ENCODE measurements at regions not wholly inside any gene's neighbourhood (a gene's known extent, or its start where the extent isn't known, plus 50 kb on each side); places are given as distances from the start of the nearest gene placed in this dataset.

DNA sequence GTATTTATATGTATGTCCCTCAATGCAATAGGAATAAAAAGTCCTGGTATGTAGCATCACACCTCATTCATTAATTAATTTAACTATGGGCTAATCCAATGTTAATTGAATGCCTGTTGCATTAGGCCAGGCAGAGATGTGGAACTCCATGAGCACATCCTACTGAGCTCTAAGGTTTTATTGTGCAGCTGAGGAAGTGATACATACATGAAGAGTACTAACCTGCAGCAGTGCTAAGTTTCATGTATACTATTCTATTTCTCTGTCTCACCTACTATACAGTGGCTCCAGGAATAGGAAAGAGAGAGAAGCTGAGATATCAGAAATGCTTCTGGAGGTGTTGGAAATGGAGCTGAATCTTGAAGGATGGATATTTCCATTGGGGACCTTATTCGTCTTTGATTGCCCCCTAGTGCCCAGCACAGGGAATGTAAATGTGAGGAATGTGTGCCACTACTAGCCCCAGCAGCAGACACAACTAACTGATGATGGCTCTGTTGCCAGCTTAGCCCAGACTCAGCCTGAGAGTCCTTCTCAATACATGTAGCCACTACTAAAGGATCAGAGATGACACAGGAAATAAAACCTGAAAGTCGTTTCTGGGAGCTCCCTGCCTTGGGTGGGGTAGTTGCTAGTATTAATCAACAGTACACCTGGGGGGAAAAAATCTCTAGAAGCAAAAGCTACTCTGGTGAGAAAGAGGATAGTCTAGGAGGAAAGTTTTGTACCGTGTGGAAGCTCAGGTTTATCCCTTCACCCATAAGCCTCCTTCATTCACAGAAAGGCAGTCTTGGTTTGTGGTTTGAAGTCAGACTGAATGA lies 173.3 kb upstream of the FOXD3 start:
- in situ Hi-C loops (cut with HindIII; ENCODE audit: low sequenced_read_pairs): no loop called here
- TF ChIP-seq, protein P1, sequence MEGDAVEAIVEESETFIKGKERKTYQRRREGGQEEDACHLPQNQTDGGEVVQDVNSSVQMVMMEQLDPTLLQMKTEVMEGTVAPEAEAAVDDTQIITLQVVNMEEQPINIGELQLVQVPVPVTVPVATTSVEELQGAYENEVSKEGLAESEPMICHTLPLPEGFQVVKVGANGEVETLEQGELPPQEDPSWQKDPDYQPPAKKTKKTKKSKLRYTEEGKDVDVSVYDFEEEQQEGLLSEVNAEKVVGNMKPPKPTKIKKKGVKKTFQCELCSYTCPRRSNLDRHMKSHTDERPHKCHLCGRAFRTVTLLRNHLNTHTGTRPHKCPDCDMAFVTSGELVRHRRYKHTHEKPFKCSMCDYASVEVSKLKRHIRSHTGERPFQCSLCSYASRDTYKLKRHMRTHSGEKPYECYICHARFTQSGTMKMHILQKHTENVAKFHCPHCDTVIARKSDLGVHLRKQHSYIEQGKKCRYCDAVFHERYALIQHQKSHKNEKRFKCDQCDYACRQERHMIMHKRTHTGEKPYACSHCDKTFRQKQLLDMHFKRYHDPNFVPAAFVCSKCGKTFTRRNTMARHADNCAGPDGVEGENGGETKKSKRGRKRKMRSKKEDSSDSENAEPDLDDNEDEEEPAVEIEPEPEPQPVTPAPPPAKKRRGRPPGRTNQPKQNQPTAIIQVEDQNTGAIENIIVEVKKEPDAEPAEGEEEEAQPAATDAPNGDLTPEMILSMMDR (IDR thresholded peaks at IDR 0.05; ENCODE audit: low read depth, low read length, missing control alignments): peak; percentile 81
- no peak for DNase-seq (ENCODE audit: low read depth)
- H3K4me3 ChIP-seq (ENCODE audit: low read depth, low read length): no peak overlapping the region

DNA sequence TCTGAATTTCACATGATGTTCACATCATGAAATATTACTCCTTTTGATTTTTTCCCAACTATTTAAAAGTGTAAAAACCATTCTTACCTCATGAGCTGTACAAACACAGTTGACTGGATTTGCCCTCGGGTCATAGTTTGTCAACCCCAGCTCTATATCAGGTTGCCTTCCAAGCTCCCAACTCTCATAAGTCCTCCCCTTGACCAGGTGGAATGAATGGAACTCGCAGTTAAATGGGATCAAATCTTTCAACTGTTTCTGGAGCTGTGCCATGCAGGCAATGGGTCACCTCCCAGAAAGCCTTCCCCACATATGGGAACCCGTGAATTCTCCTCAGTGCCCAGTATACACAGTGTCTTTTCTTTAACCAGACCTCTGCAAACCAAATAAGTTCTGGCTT lies 169.8 kb upstream of the FOXD3 start:
- no peak overlapping the region for H3K4me3 ChIP-seq (ENCODE audit: low read depth, low read length)
- TF ChIP-seq, protein P1 (IDR thresholded peaks at IDR 0.05; ENCODE audit: low read depth, low read length, missing control alignments): no peak
- DNase-seq (ENCODE audit: low read depth): no peak
- in situ Hi-C loops (cut with HindIII; ENCODE audit: low sequenced_read_pairs): no loop called here

DNA sequence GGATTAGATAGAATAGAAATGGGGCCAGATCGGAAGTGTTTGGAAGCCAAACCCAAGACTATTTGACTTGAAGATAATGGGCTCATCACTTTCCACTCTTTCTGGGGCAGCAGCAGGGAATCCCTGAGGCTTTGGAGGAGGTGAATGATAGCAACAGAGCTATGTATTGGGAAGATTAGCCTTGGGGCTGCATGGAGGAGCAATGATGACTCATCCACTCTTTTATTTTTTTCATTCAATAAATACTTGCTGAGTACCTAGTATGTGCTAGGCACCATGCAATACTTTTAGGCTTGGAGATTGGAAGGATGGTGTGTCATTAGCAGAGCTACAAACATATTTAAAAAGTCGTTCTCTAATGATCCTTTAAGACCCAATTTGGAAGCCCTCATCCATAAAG lies 166.9 kb upstream of the FOXD3 start:
- no peak overlapping the region for H3K4me3 ChIP-seq (ENCODE audit: low read depth, low read length)
- TF ChIP-seq, protein P1 (IDR thresholded peaks at IDR 0.05; ENCODE audit: low read depth, low read length, missing control alignments): no peak
- in situ Hi-C loops (cut with HindIII; ENCODE audit: low sequenced_read_pairs): loop anchor here (5.0 kb wide), 1 partner anchor 37 kb away; no protein-coding TSS in a partner anchor
- DNase-seq (ENCODE audit: low read depth): no peak

DNA sequence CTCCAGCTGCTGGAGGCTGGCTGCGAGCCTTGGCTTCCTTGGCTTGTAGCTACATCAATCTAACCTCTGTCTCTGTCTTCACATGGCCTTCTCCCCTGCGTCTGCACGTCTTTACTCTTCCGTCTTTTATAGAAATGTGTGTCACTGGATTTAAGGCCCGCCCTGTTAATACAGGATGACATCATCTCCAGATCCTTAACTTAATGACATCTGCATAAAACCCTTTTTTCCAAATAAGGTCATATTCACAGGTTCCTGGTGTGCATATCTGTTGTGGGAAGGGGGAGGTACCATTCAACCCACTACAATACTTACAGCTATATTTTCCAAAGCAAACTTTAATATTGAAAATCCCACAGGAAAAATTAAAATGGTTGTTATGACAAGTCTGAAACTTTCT lies 165.3 kb upstream of the FOXD3 start:
- TF ChIP-seq, protein P1 (IDR thresholded peaks at IDR 0.05; ENCODE audit: low read depth, low read length, missing control alignments): no peak
- DNase-seq (ENCODE audit: low read depth): no peak
- no peak overlapping the region for H3K4me3 ChIP-seq (ENCODE audit: low read depth, low read length)
- in situ Hi-C loops (cut with HindIII; ENCODE audit: low sequenced_read_pairs): loop anchor here (5.0 kb wide), 1 partner anchor 35 kb away; no protein-coding TSS in a partner anchor

GRCh38 chr1:63169057-63169456 lies 153.3 kb upstream of the FOXD3 start:
- TF ChIP-seq, protein P1 (IDR thresholded peaks at IDR 0.05; ENCODE audit: low read depth, low read length, missing control alignments): no peak
- no peak overlapping the region for H3K4me3 ChIP-seq (ENCODE audit: low read depth, low read length)
- no peak for DNase-seq (ENCODE audit: low read depth)
- in situ Hi-C loops (cut with HindIII; ENCODE audit: low sequenced_read_pairs): no loop called here

DNA sequence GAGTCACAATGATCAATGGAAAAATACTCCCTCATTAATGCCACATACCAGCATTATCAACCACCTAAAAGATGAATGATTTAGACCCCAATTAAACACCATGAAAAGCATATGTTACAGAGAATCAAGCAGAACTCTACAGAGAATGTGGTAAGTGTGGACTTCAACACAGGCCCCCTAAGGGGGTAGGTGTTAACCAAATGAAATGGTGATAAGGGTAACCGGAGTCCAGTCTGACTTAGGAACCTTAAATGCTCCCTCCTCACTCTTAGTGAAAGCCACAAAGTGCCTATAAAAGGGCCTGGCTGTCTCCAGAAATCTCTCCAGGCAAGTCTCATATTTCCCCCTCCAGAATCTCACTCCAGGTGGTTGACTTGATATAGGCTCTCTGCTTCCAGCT lies 149.2 kb upstream of the FOXD3 start:
- TF ChIP-seq, protein P1 (IDR thresholded peaks at IDR 0.05; ENCODE audit: low read depth, low read length, missing control alignments): no peak
- no peak for DNase-seq (ENCODE audit: low read depth)
- no peak overlapping the region for H3K4me3 ChIP-seq (ENCODE audit: low read depth, low read length)
- in situ Hi-C loops (cut with HindIII; ENCODE audit: low sequenced_read_pairs): no loop called here

Measured in astrocyte of the cerebellum (primary cell).